Astrocyte of the cerebellum (primary cell): ENCODE measurements at regions not wholly inside any gene's neighbourhood (a gene's known extent, or its start where the extent isn't known, plus 50 kb on each side); places are given as distances from the start of the nearest gene placed in this dataset.

Source experiments
- DNase-seq: peaks from one replicate; pipeline ENCODE4 v3.0.0-alpha.2; 2011; ENCODE audit warnings: low read depth
- H3K4me3 ChIP-seq: 2 replicates; pipeline ENCODE4 v1.5.1; 2011; ENCODE audit warnings: mild to moderate bottlenecking, low read depth, low read length, moderate library complexity
- CTCF ChIP-seq: IDR thresholded peaks from 2 replicates; pipeline ENCODE4 v1.5.1; 2012; ENCODE audit warnings: low read length, low read depth, moderate library complexity, mild to moderate bottlenecking; ENCODE audit errors: missing control alignments
- in situ Hi-C: cut with HindIII; loops from 2 replicates; pipeline ENCODE4 v1.10.0; 2017; ENCODE audit warnings: low sequenced_read_pairs

- DNase-seq, result no peak
- in situ Hi-C loops, result no loop called here
- H3K4me3 ChIP-seq, result no peak overlapping the region
- TF ChIP-seq CTCF, result no peak
Measured at GRCh38 chr11:96506041-96506440, 116.2 kb downstream of the JRKL start.

- no peak for TF ChIP-seq CTCF
- H3K4me3 ChIP-seq, result no peak overlapping the region
- in situ Hi-C loops, result no loop called here
- DNase-seq, result no peak
Measured at GRCh38 chr11:96506953-96507354, 117.1 kb downstream of the JRKL start.

- no peak for DNase-seq
- H3K4me3 ChIP-seq, result no peak overlapping the region
- in situ Hi-C loops, result no loop called here
- no peak for TF ChIP-seq CTCF
Measured at GRCh38 chr11:96508861-96509260, 119.0 kb downstream of the JRKL start.

- in situ Hi-C loops, result no loop called here
- no peak for DNase-seq
- no peak for TF ChIP-seq CTCF
- no peak overlapping the region for H3K4me3 ChIP-seq
Measured at GRCh38 chr11:96520939-96521338, 131.1 kb downstream of the JRKL start.

GRCh38 chr11:96523656-96524055 is 133.8 kb downstream of the JRKL start:
- DNase-seq, result no peak
- H3K4me3 ChIP-seq, result no peak overlapping the region
- TF ChIP-seq CTCF, result no peak
- in situ Hi-C loops, result no loop called here

GRCh38 chr11:96524475-96524874 is 134.7 kb downstream of the JRKL start:
- no peak for DNase-seq
- no peak overlapping the region for H3K4me3 ChIP-seq
- in situ Hi-C loops, result no loop called here
- no peak for TF ChIP-seq CTCF

- no peak overlapping the region for H3K4me3 ChIP-seq
- in situ Hi-C loops, result no loop called here
- DNase-seq, result no peak
- TF ChIP-seq CTCF, result no peak
Measured at GRCh38 chr11:96530473-96530872, 140.7 kb downstream of the JRKL start.
